Left hindlimb (tissue), 1 donor: ENCODE measurements at regions not wholly inside any gene's neighbourhood (a gene's known extent, or its start where the extent isn't known, plus 50 kb on each side); places are given as distances from the start of the nearest gene placed in this dataset.

ENCODE experiments used
- DNase-seq: peaks from one replicate; pipeline ENCODE4 v3.0.0-alpha.2; 2018

DNA sequence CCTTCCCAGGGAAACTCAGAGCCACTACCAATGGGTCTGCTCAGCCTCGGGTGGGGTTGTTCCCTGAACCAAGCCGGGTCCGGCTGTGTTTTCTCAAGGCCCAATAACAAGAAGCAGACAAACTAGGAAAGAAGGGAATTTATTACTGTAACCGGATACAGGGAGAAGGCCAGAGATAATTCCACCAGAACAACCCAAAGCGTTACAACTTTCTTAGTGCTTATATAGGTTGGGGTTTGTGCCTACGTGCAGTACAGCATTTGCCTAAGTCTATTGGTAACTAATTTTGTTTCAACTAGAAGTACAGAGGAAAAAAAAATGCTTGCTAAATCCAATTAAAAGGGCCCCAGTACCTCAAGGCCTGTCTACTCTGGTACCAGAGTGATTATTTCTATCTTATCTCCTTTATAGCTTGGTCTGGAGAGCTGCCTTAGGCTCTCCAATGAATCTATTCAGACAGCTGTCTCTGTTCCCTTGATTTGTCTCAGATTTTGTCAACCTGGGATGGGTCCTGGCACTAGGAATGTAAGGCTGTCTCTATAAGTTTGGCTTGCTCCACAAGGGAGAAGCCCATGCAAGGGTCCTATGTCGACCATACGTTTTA lies 57.3 kb upstream of the CCDC190 start:
- no peak for DNase-seq

DNA sequence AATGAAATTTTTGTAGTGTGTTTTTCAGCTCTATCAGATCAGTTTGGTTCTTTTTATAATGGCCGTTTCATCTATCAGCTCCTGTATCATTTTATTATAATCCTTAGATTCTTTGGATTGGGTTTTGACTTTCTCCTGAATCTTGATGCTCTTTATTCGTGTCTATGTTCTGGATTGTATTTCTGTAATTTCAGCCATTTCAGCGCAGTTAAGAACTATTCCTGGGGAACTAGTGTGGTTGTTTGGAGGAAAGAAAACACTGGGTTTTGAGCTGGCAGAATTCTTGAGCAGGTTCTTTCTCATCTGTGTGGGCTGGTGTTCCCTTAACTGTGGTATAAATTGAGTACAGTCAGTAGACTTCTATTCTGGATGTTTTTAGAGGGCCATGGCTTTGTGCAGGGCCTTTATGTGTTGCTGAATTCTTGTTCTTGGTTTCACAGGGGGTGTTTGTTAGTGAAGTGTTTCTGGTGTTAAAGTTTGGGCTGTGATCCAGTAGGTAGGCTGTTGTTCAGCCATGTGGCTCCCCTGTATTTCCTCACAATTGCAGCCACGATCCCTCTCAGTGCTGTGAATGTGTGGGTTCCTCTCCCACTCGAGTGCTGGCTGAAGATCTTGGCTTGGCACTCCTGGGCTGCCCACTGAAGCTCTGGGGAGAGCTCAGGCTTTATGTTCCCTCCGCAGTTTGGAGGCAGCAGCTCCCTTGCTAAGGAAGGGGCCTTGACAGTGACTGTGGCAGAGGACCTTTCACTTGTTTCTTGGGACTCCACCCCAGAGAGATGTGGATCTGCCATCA lies 56.0 kb upstream of the CCDC190 start:
- no peak for DNase-seq

GRCh38 chr1:162916407-162916806 lies 55.4 kb upstream of the CCDC190 start:
- DNase-seq: no peak

- DNase-seq: no peak
Observed at GRCh38 chr1:162914601-162915000, 53.6 kb upstream of the CCDC190 start.

DNA sequence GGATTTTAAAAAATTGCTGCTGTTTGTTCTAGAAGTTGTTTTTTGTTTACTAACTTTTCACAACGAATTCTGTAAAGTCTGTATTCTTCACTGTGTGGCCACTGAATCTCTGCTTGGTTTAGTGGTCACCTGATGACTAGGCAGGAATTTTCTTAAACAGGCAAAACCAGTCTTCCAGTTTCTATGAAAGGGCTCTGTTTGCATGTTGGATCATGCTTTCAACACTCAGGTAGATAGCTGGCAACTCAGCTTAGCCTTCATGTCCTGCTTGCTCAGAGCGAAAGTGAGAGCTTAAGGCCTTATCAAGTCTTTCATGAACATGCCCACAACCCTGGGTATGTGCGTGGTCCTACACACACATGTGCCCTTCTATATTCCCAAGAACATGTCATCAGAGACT lies 52.4 kb upstream of the CCDC190 start:
- no peak for DNase-seq

DNA sequence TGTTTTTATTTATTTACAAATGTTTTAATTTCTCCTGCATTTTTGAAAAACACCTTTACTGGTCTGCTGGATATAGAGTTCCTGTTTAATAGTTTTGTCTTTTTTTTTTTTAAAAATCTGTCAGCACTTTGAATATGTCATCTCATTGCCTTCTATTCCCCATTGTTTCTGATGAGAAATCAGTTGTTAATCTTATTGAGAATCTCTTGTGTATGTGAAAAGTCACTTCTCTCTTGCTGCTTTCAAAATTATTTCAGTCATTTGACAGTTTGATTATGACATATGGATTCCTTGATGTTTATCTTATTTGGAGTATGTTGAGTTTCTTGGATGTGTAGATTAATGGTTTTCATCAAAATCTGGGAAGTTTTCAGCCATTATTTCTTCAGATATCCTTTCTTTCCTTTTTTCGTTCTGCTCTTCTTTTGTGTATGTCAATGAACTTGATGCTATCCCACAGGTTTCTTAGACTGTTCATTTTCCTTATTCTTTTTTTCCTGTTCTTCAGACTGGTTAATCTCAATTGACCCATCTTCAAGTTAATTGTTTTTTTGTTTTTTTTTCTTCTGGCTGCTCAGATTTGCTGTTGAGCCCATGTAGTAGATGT lies 51.2 kb upstream of the CCDC190 start:
- no peak for DNase-seq
